ENCODE measurements at regions not wholly inside any gene's neighbourhood (a gene's known extent, or its start where the extent isn't known, plus 50 kb on each side); places are given as distances from the start of the nearest gene placed in this dataset.

GRCh38 chr14:98959958-98960616 lies 311.9 kb downstream of the BCL11B start (continued):
- TF ChIP-seq BCL6B (tag by site-specific recombination; IDR thresholded peaks at IDR 0.05): no peak

- TF ChIP-seq ZNF654 (tag by site-specific recombination; IDR thresholded peaks at IDR 0.05; ENCODE audit: low read depth): no peak
- TF ChIP-seq ZNF398 (tag by site-specific recombination; IDR thresholded peaks at IDR 0.05): no peak
- no peak for TF ChIP-seq ZNF664 (tag by site-specific recombination; IDR thresholded peaks at IDR 0.05)
- TF ChIP-seq, protein P1, sequence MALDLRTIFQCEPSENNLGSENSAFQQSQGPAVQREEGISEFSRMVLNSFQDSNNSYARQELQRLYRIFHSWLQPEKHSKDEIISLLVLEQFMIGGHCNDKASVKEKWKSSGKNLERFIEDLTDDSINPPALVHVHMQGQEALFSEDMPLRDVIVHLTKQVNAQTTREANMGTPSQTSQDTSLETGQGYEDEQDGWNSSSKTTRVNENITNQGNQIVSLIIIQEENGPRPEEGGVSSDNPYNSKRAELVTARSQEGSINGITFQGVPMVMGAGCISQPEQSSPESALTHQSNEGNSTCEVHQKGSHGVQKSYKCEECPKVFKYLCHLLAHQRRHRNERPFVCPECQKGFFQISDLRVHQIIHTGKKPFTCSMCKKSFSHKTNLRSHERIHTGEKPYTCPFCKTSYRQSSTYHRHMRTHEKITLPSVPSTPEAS (tag by site-specific recombination; IDR thresholded peaks at IDR 0.05): no peak
- no peak for TF ChIP-seq ZNF624 (tag by site-specific recombination; IDR thresholded peaks at IDR 0.05)
- no peak for TF ChIP-seq ZNF596 (tag by site-specific recombination; IDR thresholded peaks at IDR 0.05)
- no peak for TF ChIP-seq ZNF623 (tag by site-specific recombination; IDR thresholded peaks at IDR 0.05)
- TF ChIP-seq ZNF416 (tag by site-specific recombination; IDR thresholded peaks at IDR 0.05): no peak
- no peak for TF ChIP-seq ZNF670 (tag by site-specific recombination; IDR thresholded peaks at IDR 0.05; ENCODE audit: low read depth)
- H3K4me1 ChIP-seq (ENCODE audit: control insufficient read depth, insufficient read depth, low read length): no peaks in the 10 kb centered on the region
- CTCF ChIA-PET: no interaction called here
- H3K36me3 ChIP-seq (ENCODE audit: control insufficient read depth in 2 of 2, insufficient read depth in 1 of 2, low read length in 2 of 2): no peaks in the 10 kb centered on the region
- H3K27ac ChIP-seq (ENCODE audit: extremely low read depth, low read depth, low read length): no peak overlapping the region
- POLR2A ChIA-PET: no interaction called here
- H3K9me3 ChIP-seq (ENCODE audit: control insufficient read depth, insufficient read depth, low read depth, low read length): no peaks in the 10 kb centered on the region
- H3K4me3 ChIP-seq (ENCODE audit: low read depth, low read length): no peak overlapping the region
Measured at GRCh38 chr14:98960617-98961013, 311.4 kb downstream of the BCL11B start.

DNA sequence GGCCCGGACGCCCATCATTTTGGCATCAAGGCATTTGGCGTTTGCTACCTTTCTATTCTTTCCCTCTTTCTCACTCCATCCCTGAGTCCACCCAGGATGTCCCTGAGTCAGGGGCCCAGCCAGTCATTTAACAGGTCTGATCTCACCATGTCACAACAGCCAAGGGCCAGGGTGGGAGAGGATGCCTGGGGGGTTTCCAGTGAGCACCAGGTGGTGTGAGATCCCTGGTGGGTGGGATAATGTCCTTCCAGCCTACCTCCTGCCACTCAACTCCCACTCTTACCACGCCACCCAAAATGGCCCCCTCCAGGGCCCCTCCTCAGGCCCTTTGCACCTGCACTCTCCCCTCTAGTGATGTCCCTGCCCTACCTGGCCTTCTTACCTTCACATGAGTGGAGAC lies 310.8 kb downstream of the BCL11B start:
- Histone ChIP-seq H3K36me3 (ENCODE audit: control insufficient read depth in 2 of 2, insufficient read depth in 1 of 2, low read length in 2 of 2) (no peaks in the 10 kb centered on the region), H3K27ac (ENCODE audit: extremely low read depth, low read depth, low read length) (no peak overlapping the region), H3K4me1 (ENCODE audit: control insufficient read depth, insufficient read depth, low read length) (no peaks in the 10 kb centered on the region), H3K4me3 (ENCODE audit: low read depth, low read length) (no peak overlapping the region), H3K9me3 (ENCODE audit: control insufficient read depth, insufficient read depth, low read depth, low read length) (no peaks in the 10 kb centered on the region)
- ChIA-PET CTCF (no interaction called here), POLR2A (no interaction called here)
- TF ChIP-seq ZNF530 (tag by site-specific recombination; IDR thresholded peaks at IDR 0.05; ENCODE audit: low read depth): no peak
- TF ChIP-seq ZNF830 (tag by site-specific recombination; IDR thresholded peaks at IDR 0.05; ENCODE audit: low read depth): no peak
- TF ChIP-seq ZNF777 (tag by site-specific recombination; IDR thresholded peaks at IDR 0.05; ENCODE audit: borderline replicate concordance): no peak
- no peak for TF ChIP-seq ZFP69B (tag by site-specific recombination; IDR thresholded peaks at IDR 0.05)
- no peak for TF ChIP-seq ZNF146 (tag by site-specific recombination; IDR thresholded peaks at IDR 0.05)
- TF ChIP-seq GFI1B (tag by site-specific recombination; IDR thresholded peaks at IDR 0.05): no peak
- TF ChIP-seq PRDM1 (tag by site-specific recombination; IDR thresholded peaks at IDR 0.05): no peak
- no peak for TF ChIP-seq ZBTB44 (tag by site-specific recombination; IDR thresholded peaks at IDR 0.05)
- TF ChIP-seq ZNF148 (tag by site-specific recombination; IDR thresholded peaks at IDR 0.05; ENCODE audit: borderline replicate concordance): no peak
- no peak for TF ChIP-seq ZNF266 (tag by site-specific recombination; IDR thresholded peaks at IDR 0.05; ENCODE audit: low read depth)
- no peak for TF ChIP-seq SETDB1 (IDR thresholded peaks at IDR 0.05; ENCODE audit: insufficient read length, low read length)
- no peak for TF ChIP-seq ZNF121 (tag by site-specific recombination; IDR thresholded peaks at IDR 0.05)
